Cardiac fibroblast (primary cell): ENCODE measurements at regions not wholly inside any gene's neighbourhood (a gene's known extent, or its start where the extent isn't known, plus 50 kb on each side); places are given as distances from the start of the nearest gene placed in this dataset.

Experiments
- DNase-seq, 2 donors: peaks; one replicate each; pipeline versions ENCODE4 v3.0.0 to v3.0.0-alpha.2; 2010; ENCODE audit warnings: low read depth in 2 of 2
- H3K4me3 ChIP-seq, 2 donors: replicated peaks in 1 of 2; 1 replicate in 1 of 2; 2 replicates in 1 of 2; pipeline ENCODE4 v1.5.1; 2011; ENCODE audit warnings: low read depth in 2 of 2, low read length in 2 of 2, mild to moderate bottlenecking in 2 of 2, moderate library complexity in 1 of 2
- CTCF ChIP-seq: IDR thresholded peaks from one replicate; pipeline ENCODE4 v1.5.1; 2011; ENCODE audit warnings: low read depth, mild to moderate bottlenecking, low read length, inconsistent platforms

- no peak for TF ChIP-seq CTCF
- peak; percentile 69 to 80 for DNase-seq
- no peak overlapping the region for H3K4me3 ChIP-seq
Measured at GRCh38 chr12:88889326-88890110, 309.2 kb upstream of the KITLG start.

- no peak overlapping the region for H3K4me3 ChIP-seq
- TF ChIP-seq CTCF = no peak
Measured at GRCh38 chr12:88884600-88884999, 304.3 kb upstream of the KITLG start.

GRCh38 chr12:88882662-88883061 is 302.4 kb upstream of the KITLG start:
- no peak for DNase-seq
- TF ChIP-seq CTCF = no peak
- H3K4me3 ChIP-seq = no peak overlapping the region

More at GRCh38 chr12:88884600-88884999, 304.3 kb upstream of the KITLG start:
- no peak for DNase-seq

DNA sequence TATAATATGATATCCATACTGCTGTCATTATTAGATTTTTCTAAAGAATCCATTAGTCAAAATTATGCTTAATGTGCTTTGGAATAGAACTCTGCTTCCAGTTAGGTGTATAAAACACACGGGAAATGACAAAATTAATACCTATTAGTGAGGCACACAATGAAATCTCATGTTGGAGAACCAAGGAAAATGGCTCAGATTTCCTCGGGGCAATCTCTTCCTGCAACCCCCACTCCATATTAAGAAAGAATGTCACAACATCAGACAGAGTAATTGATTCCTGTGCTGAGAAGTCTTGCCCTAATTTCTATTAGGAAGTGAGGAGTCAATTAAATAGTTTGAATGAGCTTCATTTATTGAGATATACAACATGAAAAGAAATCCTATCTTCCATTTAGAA is 299.8 kb upstream of the KITLG start:
- no peak for TF ChIP-seq CTCF
- no peak overlapping the region for H3K4me3 ChIP-seq
- DNase-seq = no peak

- DNase-seq = no peak
- TF ChIP-seq CTCF = no peak
- H3K4me3 ChIP-seq = no peak overlapping the region
Measured at GRCh38 chr12:88878295-88878694, 298.0 kb upstream of the KITLG start.

DNA sequence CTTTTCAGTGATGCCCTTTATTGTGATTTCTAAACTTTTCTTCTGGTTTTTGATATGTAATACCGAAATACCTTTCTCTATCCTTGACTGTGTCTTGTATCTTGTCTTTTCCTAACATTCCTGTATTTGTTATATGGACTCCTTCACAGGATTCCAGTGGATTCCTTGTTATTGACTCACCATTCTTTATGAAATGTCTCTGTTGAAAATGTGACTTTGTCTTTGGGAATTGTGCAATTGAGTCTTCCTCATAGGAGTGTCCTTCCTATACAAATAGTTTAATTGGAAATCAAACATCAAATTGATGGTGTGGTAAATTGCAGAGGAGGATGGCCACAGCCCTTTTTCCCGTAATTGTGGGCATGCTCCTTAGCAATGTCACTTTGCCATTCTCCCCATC is 296.6 kb upstream of the KITLG start:
- no peak for TF ChIP-seq CTCF
- DNase-seq = peak in 1 of 2 donors; percentile 39
- no peak overlapping the region for H3K4me3 ChIP-seq
